GM12878 (cell line): ENCODE measurements at regions not wholly inside any gene's neighbourhood (a gene's known extent, or its start where the extent isn't known, plus 50 kb on each side); places are given as distances from the start of the nearest gene placed in this dataset.

Source experiments
- ATAC-seq: fragments of 200-7000 bp; cut with Tn5 transposase; 3 replicates; pipeline ENCODE4 v1.9.1; 2020; ENCODE audit warnings: mild to moderate bottlenecking, moderate library complexity
- BruUV-seq: library from RNA; stranded (reverse); fragments of 400-500 nt; replicated peaks from 2 replicates; lab custom pipeline; 2021; lab: Mats Ljungman, UMichigan
- CTCF ChIA-PET: fragments of 300-600 bp; sonication (Branson Sonifier 250); formaldehyde crosslinking; extraction: SDS; loops from one replicate; lab custom pipeline; 2021; ENCODE audit warnings: inconsistent platforms; lab: Yijun Ruan, JAX
- POLR2A ChIA-PET: fragments of 350-600 bp; formaldehyde crosslinking; extraction: SDS; loops from one replicate; lab custom pipeline; 2021; ENCODE audit warnings: inconsistent platforms; lab: Charles Lee
- RAD21 ChIA-PET: fragments of 300-600 bp; sonication (Branson Sonifier 250); formaldehyde crosslinking; loops from one replicate; lab custom pipeline; 2023; ENCODE audit warnings: antibody characterized with exemption; ENCODE audit not compliant: unreplicated experiment; lab: Charles Lee
- SMC1A ChIA-PET: fragments of 300-600 bp; sonication (Branson Sonifier 250); formaldehyde crosslinking; loops from one replicate; lab custom pipeline; 2023; ENCODE audit not compliant: unreplicated experiment, uncharacterized antibody; lab: Charles Lee
- DNase-seq: peaks from one replicate; pipeline ENCODE4 v3.0.0-alpha.2; 2011; ENCODE audit warnings: low read depth, low spot score
- FAIRE-seq: peaks from 3 replicates; lab custom pipeline; 2011; peaks lifted over from hg19 to GRCh38; lab: Jason Lieb, UNC
- H2AFZ ChIP-seq: 2 replicates; pipeline ENCODE4 v1.6.0; 2011; ENCODE audit warnings: low read depth, low read length, control low read depth; ENCODE audit not compliant: control insufficient read depth
- H3K27ac ChIP-seq: 2 replicates; pipeline ENCODE4 v1.5.1; 2011; ENCODE audit warnings: control low read depth; ENCODE audit not compliant: control insufficient read depth, insufficient read depth
- H3K27me3 ChIP-seq, 2 experiments: replicated peaks in 1 of 2; 2 replicates each; pipeline versions ENCODE4 v1.6.0 to v1.6.1; 2011; ENCODE audit warnings: low read length in 1 of 2; ENCODE audit not compliant: control insufficient read depth in 2 of 2, insufficient read depth in 2 of 2
- H3K36me3 ChIP-seq, 2 experiments: 2 replicates each; pipeline ENCODE4 v1.5.1; 2011; ENCODE audit warnings: low read length in 1 of 2; ENCODE audit not compliant: control insufficient read depth in 2 of 2, insufficient read depth in 2 of 2
- H3K4me1 ChIP-seq: 2 replicates; pipeline ENCODE4 v1.6.1; 2011; ENCODE audit warnings: mild to moderate bottlenecking, low read length, moderate library complexity, mixed read lengths; ENCODE audit not compliant: control insufficient read depth, insufficient read depth
- H3K4me2 ChIP-seq: 2 replicates; pipeline ENCODE4 v1.6.0; 2011; ENCODE audit warnings: control low read depth; ENCODE audit not compliant: control insufficient read depth, insufficient read depth
- H3K4me3 ChIP-seq: fragments of 200-600 bp; sonication (generic); 2 replicates; pipeline ENCODE4 v1.5.1; 2016
- H3K79me2 ChIP-seq: 2 replicates; pipeline ENCODE4 v1.6.0; 2011; ENCODE audit warnings: low read length; ENCODE audit not compliant: control insufficient read depth, insufficient read depth
- H3K9ac ChIP-seq: 2 replicates; pipeline ENCODE4 v1.8.0; 2011; ENCODE audit warnings: low read length, control low read depth, mixed read lengths; ENCODE audit not compliant: control insufficient read depth, insufficient read depth
- H3K9me3 ChIP-seq: replicated peaks from 3 replicates; pipeline ENCODE4 v1.5.1; 2011; ENCODE audit warnings: mild to moderate bottlenecking, low read length; ENCODE audit not compliant: control insufficient read depth, insufficient read depth
- H4K20me1 ChIP-seq: 2 replicates; pipeline ENCODE4 v1.6.0; 2011; ENCODE audit not compliant: control insufficient read depth, insufficient read depth
- CREB1 ChIP-seq: IDR thresholded peaks from 2 replicates; pipeline ENCODE4 v1.6.1; 2012; ENCODE audit warnings: low read depth, mild to moderate bottlenecking, inconsistent platforms
- EED ChIP-seq: sonication (generic); IDR thresholded peaks from 2 replicates; pipeline ENCODE4 v1.6.1; 2016; ENCODE audit warnings: antibody characterized with exemption, low read depth
- EZH2 ChIP-seq: IDR thresholded peaks from 2 replicates; pipeline ENCODE4 v1.6.1; 2012; ENCODE audit warnings: low read depth, mild to moderate bottlenecking, control low read depth, inconsistent platforms, low read length, borderline replicate concordance; ENCODE audit not compliant: control insufficient read depth
- GABPA ChIP-seq: IDR thresholded peaks from 2 replicates; pipeline ENCODE4 v1.6.1; 2014; ENCODE audit warnings: antibody characterized with exemption, low read depth, mild to moderate bottlenecking, inconsistent platforms
- MEF2B ChIP-seq: fragments of 450-650 bp; IDR thresholded peaks from 2 replicates; pipeline ENCODE4 v1.6.1; 2018; ENCODE audit warnings: mild to moderate bottlenecking, moderate library complexity; ENCODE audit not compliant: partially characterized antibody, poor library complexity, severe bottlenecking
- MTA2 ChIP-seq: fragments of 450-650 bp; IDR thresholded peaks from 2 replicates; pipeline ENCODE4 v1.6.1; 2016; ENCODE audit warnings: low read depth, mild to moderate bottlenecking, moderate library complexity
- NFXL1 ChIP-seq: fragments of 450-650 bp; IDR thresholded peaks from 2 replicates; pipeline ENCODE4 v1.6.1; 2017; ENCODE audit warnings: antibody characterized with exemption, mild to moderate bottlenecking, borderline replicate concordance
- NRF1 ChIP-seq: conservative IDR thresholded peaks from 2 replicates; pipeline ENCODE4 v1.6.1; 2011; ENCODE audit warnings: mild to moderate bottlenecking, low read depth, low read length, improper control_type of control experiment
- POLR2AphosphoS2 ChIP-seq: IDR thresholded peaks from 2 replicates; pipeline ENCODE4 v1.6.1; 2011; ENCODE audit warnings: low read depth, mild to moderate bottlenecking, low read length, improper control_type of control experiment, moderate library complexity
- SMC3 ChIP-seq: IDR thresholded peaks from 2 replicates; pipeline ENCODE4 v1.6.1; 2011; ENCODE audit warnings: low read length, improper control_type of control experiment, borderline replicate concordance
- TBL1XR1 ChIP-seq: IDR thresholded peaks from 2 replicates; pipeline ENCODE4 v1.6.1; 2012; ENCODE audit warnings: low read depth, low read length, improper control_type of control experiment
- WGBS: methylation state at CpG from one replicate; pipeline ENCODE4 v1.1.6; 2016; ENCODE audit warnings: low lambda C conversion rate; ENCODE audit not compliant: insufficient replicate concordance, insufficient coverage; ENCODE audit errors: missing lambda C conversion rate; 5-methylcytosine and 5-hydroxymethylcytosine counted together
- in situ Hi-C: fragments of 300-500 bp; cut with MboI; formaldehyde crosslinking; loops from 9 replicates; pipeline ENCODE4 v1.14.3; 2018; ENCODE audit warnings: mixed read lengths
- intact Hi-C: fragments of 100-400 bp; cut with micrococcal nuclease; formaldehyde crosslinking; loops from one replicate; pipeline ENCODE4 v1.14.2; 2022; ENCODE audit not compliant: unreplicated experiment

- Histone ChIP-seq H3K79me2 (no peaks in the 10 kb centered on the region), H3K27ac (no peak overlapping the region)
- no peak for DNase-seq
- 10% methylated on average over 3 of the region's 3 CpGs for WGBS
- POLR2A ChIA-PET = no interaction called here
- no TSS peak for BruUV-seq
- intact Hi-C loops = no loop called here
- TF ChIP-seq NFXL1 = no peak
- TF ChIP-seq TBL1XR1 = no peak
- no peak for TF ChIP-seq NRF1
- no peak for TF ChIP-seq MEF2B
- no peak for TF ChIP-seq SMC3
- no peak for TF ChIP-seq EZH2
- TF ChIP-seq CREB1 = no peak
- no peak for TF ChIP-seq POLR2AphosphoS2
- no peak for TF ChIP-seq GABPA
- TF ChIP-seq MTA2 = no peak
- TF ChIP-seq EED = no peak
- TF ChIP-seq, all 136 proteins: peak for 0
- Histone ChIP-seq H3K9ac (no peak overlapping the region), H2AFZ (no peak overlapping the region), H3K4me1 (no peaks in the 10 kb centered on the region), H3K4me2 (no peak overlapping the region), H3K36me3 (no peaks in the 10 kb centered on the region), H4K20me1 (no peaks in the 10 kb centered on the region), H3K27me3 (no peaks in the 10 kb centered on the region; a peak in 1 of 4 replicates), H3K9me3 (no peaks in the 10 kb centered on the region), H3K4me3 (no peak overlapping the region)
- SMC1A ChIA-PET = no interaction called here
- RAD21 ChIA-PET = no interaction called here
- FAIRE-seq (no peak), ATAC-seq (no peak)
- CTCF ChIA-PET = no interaction called here
- in situ Hi-C loops = no loop called here
Measured at GRCh38 chr5:38757451-38758245, 88.2 kb upstream of the OSMR start.
